ENCODE measurements at regions not wholly inside any gene's neighbourhood (a gene's known extent, or its start where the extent isn't known, plus 50 kb on each side); places are given as distances from the start of the nearest gene placed in this dataset.
A peak's percentile ranks its signal among the peaks of the same experiment; 100 is the strongest.
"Not testable (repeated sequence)": the region's sequence is repeated elsewhere in the genome, so short reads cannot be mapped to it uniquely, and the experiment has no call there.

DNA sequence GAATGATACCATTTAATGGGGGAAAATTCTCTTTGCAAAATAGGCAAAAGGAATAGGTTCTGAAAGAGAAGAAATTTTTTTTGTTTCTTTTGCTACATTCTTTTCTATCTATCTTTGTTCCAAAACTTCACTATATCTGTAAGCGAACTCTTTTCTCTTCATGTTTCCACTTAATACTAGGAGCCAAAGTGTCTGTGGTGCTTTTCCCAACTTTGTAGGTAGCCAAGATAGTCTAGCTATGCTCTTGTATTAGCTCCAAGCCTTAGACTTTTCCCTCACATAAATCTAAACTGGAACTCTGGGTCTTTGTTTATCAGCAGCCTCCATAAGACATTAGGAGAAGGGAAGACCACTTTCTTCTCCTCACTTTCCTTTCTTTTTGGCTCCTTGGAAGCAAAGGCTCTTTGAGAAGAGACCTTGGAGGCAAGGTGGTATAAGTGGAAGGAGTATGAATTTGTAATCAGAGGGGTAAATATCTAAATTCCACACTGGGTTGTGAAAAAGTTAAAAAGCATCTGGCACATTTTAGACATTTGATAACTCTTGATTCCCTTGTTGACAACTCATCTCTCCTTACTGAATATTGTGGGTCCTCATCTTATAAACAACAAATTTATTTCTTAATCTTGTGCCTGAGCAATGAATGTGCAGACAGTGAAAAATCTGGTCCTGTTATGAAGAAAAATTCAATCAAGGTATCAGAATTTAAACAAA, 130.0 kb downstream of the EHF start:
- DNase-seq = no peak

DNA sequence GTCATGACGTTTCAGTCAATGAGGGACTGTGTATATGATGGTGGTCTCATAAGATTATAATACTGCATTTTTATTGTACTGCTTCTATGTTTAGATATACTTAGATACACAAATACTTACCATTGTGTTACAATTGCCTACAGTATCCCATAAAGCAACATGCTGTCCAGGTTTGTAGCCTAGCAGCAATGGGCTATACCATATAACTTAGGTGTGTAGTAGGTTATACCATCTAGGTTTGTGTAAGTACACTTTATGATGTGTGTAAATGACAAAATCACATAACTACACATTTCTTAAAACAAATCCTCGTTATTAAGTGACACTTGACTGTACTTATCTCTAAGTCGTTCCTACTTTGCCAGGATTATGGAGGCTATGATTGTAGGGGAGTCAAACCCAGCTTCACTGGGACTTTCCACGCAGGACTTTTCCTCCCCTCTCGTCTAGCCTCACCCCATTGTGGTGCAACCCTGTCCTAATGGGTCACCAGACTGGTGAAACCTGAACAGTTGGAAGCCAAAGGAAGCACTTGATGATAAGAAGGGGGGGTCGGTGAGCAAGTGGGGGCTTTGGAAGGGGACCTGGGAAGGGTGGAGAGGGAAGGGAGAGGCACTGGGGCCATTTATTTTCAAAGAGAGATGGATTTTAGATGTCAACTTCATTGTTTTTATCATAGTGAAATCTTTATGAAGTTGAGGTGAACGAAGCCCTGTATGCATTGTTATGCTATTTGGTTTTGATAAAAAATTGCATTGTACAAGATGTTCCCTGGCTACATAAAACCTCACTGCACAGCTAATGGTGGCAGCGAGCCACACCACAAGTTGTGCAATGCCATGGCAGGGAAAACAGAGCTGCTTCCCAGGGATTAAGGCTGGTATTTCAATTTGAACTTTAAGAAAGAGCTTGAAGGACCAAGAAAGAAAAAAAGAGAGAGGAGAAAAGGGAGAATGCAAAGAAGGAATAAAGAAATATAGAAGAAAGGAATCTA, 129.1 kb downstream of the EHF start:
- no peak for DNase-seq

DNA sequence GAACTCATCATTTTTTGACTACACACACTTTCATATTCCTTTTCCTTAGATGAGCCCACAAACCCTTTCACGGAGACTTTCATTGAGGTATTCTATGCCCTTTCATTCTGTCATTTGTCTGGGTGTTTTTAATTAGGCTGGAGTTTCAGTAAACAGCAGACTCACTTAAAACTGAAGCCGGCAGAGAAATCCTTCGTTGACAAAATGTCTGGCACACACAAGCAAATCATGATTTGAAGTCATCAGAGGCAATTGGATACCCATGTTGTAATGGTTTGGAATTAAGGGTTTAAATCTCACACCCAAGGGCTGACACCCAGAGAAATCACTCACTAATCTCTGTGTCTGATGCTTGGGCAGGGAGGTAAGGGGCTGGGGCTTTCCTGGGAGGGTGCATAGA, 127.1 kb downstream of the EHF start:
- no peak for DNase-seq

DNA sequence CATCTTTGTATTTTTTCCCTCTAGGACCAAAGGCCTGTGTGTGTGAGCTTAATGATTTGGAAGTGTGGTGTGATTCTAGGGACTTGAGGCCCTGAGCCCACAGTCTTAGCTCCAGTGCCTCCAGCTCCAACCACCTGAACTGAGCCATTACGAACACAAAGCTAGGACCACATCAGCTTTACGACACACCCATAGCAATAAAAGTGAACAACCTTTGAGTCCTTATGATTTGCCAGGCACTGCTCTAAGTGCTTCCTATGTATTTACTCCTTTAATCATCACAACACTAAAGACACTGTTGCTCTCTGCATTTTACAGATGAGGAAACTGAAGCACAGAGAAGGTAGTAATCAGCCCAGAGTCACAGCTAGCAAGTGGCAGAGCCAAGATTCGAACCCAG, 126.4 kb downstream of the EHF start:
- no peak for DNase-seq

DNA sequence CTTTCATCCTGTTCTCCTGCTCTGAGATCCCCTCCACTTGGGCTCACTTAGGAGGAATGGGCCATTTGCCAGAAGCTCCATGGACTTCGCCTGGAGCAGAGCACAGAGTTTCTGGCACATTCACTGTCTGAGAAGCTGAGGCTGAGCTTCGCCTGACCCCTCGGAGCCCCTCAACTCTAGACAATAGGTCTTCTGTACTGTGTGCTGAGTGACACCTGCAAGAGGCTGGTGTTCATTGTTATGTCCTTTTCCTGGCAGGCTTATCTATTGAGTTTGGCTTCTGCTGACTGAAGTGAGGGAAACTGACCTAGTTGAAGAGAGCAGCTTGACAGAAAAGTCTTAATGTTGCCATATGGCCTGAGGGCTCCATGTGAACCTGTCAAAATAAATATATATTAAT, 124.3 kb downstream of the EHF start:
- peak; percentile 51 for DNase-seq

DNA sequence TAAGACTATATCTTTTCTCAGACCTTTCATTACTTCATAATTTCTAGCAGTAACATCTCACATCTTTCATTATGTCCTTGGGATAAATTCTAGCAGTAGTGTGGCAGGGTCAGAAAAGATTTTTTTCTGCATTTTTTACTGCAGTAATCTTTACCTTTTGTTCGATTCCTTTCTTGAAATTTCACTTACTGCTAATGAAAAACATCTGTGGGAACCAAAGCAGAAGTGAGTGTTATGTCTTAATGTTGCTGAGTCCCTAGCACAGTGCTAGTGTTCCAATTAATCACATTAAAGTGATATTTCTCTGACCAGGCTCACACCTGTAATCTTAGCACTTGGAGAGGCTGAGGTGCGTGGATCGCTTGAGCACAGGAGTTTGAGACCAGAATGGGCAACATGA, 123.6 kb downstream of the EHF start:
- no peak for DNase-seq

DNA sequence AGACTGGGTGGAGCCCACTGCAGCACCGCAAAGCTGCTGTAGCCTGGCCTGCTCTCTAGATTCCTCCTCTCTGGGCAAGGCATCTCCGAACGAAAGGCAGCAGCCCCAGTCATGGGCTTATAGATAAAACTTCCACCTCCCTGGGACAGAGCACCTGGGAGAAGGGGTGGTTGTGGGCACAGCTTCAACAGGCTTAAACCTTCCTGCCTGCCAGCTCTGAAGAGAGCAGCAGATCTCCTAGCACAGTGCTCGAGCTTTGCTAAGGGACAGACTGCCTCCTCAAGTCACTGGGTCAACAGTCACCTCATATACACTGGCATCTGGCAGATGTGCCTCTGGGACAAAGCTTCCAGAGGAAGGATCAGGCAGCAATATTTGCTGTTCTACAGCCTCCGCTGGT, 117.3 kb downstream of the EHF start:
- DNase-seq = no peak

DNA sequence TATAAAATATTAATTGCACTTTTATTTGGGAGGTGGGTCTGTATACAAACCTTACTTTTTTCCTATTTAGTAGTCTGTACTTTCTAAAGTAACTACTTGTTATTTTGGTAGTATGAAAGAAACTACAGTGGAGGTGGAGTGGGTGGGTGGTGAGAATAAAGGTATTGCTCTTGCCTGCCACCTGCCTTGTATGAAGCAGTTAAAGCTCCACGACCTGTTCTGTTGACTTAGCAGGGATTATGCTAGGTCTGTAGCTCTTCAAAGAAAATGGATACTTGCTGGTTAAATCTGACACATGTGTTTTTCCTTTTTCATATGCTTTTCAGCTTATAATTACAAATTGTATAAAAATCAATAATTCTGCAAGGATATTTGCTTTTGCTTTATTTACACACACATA, 111.9 kb downstream of the EHF start:
- DNase-seq = peak; percentile 87

DNA sequence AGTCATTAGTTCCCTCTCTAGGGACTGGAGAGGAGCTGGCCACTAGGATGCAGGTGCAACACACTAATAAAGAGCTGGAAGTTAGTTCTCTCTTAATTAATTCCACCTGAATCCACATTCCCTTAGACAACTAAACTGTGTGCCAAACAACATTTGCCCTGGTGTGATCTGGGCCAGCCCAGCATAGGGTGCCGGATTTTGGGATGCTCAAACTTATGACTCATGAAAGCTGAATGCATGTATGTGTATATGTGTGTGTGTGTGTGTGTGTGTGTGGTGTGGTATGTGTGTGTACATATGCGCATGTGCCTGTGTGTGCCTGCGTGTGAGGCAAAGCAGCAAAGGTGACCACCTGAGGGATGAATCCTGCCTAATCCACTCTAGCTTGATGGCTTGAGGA, 110.7 kb downstream of the EHF start:
- no peak for DNase-seq

DNA sequence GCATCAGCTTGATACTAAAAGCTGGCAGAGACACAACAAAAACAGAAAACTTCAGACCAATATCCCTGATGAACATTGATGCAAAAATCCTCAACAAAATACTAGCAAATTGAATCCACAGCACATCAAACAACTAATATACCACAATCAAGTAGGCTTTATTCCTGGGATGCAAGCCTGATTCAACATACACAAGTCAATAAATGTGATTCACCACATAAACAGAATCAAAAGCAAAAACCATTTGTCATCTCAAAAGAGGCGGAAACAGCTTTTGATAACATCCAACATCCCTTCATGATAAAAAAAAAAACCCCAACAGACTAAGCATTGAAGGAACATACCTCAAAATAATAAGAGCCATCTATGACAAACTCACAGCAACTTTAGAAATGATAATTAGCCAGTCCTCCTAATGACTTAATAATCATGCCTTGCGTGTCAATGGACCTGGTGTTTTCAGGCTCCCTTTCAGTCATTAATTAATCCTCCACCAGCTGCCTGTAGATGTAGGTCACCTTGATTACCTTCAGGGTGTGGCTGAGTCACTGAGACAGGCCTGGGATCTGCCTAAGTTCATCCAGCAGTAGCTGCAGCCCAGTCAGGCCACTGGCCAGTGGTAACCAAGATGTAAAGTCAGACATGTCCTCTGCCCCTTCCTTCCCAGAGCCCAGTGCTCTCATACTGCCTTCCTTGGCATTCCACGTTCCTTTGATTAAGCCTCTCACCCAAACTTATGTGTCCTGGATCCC, 109.8 kb downstream of the EHF start:
- DNase-seq = peak; percentile 90

DNA sequence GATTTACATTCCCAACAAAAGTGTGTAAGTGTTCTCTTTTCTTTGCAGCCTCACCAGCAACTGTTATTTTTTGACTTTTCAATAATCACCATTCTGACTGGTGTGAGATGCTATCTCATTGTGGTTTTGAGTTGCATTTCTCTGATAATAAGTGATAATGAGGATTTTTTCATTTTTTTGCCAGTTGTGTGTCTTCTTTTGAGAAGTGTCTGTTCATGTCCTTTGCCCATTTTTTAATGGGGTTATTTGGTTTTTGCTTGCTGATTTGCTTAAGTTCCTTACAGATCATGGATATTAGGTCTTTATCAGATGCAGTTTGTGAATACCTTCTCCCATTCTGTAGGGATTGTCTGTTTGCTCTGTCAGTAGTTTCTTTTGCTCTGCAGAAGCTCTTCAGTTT, 107.7 kb downstream of the EHF start:
- DNase-seq = no peak

DNA sequence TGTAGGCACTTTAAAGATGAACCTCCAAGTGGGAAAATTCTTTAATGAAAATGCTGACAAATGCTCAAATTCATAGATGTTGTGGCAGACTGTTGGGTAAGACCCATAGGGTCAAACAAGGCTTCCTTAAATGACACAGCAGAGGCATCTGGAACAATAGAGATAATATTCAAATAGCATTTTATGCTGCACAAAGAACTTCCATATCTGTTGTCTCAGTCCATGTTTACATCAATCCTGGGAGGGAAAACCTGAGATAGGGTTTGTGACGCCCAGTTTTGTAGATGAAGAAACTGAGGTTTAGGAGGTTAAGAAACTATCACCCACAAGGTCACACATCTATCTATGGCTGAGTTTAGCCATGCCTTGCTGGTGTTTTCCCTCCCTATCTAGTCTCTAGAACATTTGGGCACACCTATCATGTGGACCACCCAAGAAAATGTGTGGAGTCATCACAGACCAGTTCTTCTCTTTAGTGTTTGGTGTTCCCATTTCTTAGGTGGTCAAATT, 106.4 kb downstream of the EHF start:
- no peak for DNase-seq

DNA sequence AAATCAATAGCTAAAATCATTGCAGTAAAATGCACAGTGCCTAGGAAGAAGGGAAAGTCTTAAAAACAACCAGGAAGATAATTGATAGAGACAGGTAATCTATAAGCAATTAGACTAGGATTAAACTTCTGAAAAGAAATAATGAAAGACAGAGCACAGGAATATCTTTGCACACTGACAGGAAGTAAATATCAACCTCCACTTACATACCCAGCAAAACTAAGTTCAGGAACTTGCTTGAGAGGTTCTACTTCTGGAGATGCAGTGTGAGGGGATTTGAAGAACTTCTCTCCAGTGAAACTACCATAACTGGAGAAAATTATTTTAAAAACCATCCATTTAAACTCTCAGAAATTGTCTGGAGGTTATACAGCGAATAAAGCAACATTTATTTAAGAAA, 104.1 kb downstream of the EHF start:
- DNase-seq = no peak

DNA sequence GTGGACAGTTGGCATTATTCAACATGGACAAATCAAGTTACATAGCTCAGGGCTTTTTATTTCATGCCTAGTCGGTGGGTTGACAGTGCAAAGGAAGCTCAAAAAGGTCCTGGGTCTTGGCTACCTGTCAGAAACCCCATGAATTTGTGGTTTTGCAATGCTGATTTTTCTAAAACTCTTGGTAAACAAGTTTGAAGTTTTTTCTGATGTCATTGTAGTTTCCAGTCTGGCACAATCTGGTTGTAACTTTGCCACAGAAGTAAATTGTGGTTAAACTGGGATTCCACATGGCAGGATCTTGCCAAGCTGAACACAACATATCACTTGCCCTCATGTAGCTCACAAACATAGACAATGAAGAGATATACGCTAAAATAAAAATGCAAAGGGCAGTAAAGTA, 100.8 kb downstream of the EHF start:
- DNase-seq = no peak

DNA sequence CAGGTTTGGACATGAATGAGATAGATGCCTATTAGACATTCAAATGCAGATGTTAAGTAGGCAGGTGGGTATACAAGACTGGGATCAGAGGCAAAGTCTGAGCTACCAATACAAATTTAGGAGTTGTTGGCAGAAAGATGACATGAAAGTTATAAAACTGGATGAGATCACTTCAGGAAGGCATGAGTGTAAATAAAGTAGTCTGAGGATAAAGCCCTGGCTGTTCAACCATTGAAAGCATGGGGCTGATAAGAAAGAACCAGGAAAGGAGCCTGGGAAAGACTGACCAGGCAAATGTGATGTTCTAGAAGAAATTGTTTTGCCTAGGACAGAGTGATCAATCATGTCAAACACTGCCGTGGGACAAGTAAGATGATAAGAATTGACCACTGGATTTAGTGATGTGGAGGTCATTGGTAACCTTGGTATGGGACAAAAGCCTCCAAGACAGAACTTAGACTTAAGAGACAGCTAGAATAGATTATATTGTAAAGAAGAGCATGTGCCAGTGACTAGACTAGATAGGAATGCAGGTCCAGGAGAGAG, 98.5 kb downstream of the EHF start:
- no peak for DNase-seq

DNA sequence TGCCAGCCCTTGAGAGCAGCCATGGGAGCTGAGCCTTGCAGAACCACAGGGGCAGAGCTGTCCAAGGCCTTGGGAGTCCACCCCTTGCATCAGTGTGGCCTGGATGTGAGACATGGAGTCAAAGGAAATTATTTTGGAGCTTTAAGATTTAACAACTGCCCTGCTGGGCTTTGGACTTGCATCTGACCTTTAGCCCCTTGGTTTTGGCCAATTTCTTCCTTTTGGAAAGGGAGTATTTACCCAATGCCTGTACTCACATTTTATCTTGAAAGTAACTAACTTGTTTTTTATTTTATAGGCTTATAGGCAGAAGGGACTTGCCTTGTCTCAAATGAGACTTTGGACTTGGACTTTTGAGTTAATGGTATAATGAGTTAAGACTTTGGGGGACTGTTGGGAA, 92.7 kb downstream of the EHF start:
- DNase-seq = not testable (repeated sequence)
